ENCODE measurements at regions not wholly inside any gene's neighbourhood (a gene's known extent, or its start where the extent isn't known, plus 50 kb on each side); places are given as distances from the start of the nearest gene placed in this dataset.
A peak's percentile ranks its signal among the peaks of the same experiment; 100 is the strongest.

- no peak overlapping the region for H3K27ac Mint-ChIP-seq
- no peaks in the 10 kb centered on the region for H3F3A ChIP-seq (replicated peaks; ENCODE audit: low read depth)
- H3K9me3 Mint-ChIP-seq = no peaks in the 10 kb centered on the region
- peaks cover 18% of the 10 kb centered on the region for H3K9me2 ChIP-seq (ENCODE audit: insufficient read depth)
- H3K4me1 ChIP-seq (ENCODE audit: insufficient read depth) = peaks cover 37% of the 10 kb centered on the region
- no peaks in the 10 kb centered on the region for H4K20me1 ChIP-seq (replicated peaks; ENCODE audit: insufficient read depth)
- H3K4me3 ChIP-seq = no peak overlapping the region
- TF ChIP-seq STAT1 (IDR thresholded peaks at IDR 0.05; ENCODE audit: unreplicated experiment) (no peak), CREB1 (CRISPR knock-in tag; IDR thresholded peaks at IDR 0.05; ENCODE audit: low read depth) (no peak), CTCF (conservative IDR thresholded peaks at IDR 0.05; ENCODE audit: low read depth in 2 of 2) (no peak), POLR2AphosphoS5 (IDR thresholded peaks at IDR 0.05; ENCODE audit: low read depth) (no peak), EZH2phosphoT487 (IDR thresholded peaks at IDR 0.05; ENCODE audit: unreplicated experiment) (no peak), NANOG (IDR thresholded peaks at IDR 0.05; ENCODE audit: borderline replicate concordance) (no peak), EZH2 (IDR thresholded peaks at IDR 0.05; ENCODE audit: low read depth, unreplicated experiment) (no peak), ZNF114 (CRISPR knock-in tag; IDR thresholded peaks at IDR 0.05) (no peak)
- H3K79me2 ChIP-seq (replicated peaks; ENCODE audit: insufficient read depth) = no peaks in the 10 kb centered on the region
- no peaks in the 10 kb centered on the region for H3K27me3 Mint-ChIP-seq (ENCODE audit: insufficient read depth, low read depth, poor library complexity)
- ATAC-seq (no peak; the same call in 2 of the 3 replicates), DNase-seq (ENCODE audit: low spot score) (no peak)
- H3K4me1 Mint-ChIP-seq = peaks cover 30% of the 10 kb centered on the region
- H3K27ac ChIP-seq (ENCODE audit: low read depth) = no peak overlapping the region
- no peak overlapping the region for H3K4me3 Mint-ChIP-seq
- no peaks in the 10 kb centered on the region for H3K36me3 Mint-ChIP-seq (ENCODE audit: low read depth)
- H3K4me2 ChIP-seq = no peak overlapping the region
- H2AFZ ChIP-seq = no peak overlapping the region
- no peaks in the 10 kb centered on the region for H3K27me3 ChIP-seq (ENCODE audit: insufficient read depth)
- no peaks in the 10 kb centered on the region for H3K36me3 ChIP-seq (ENCODE audit: insufficient read depth)
Observed at GRCh38 chr2:138213624-138214023, 249.4 kb downstream of the HNMT start.

GRCh38 chr2:138215958-138216357, 251.7 kb downstream of the HNMT start:
- H3K27ac Mint-ChIP-seq = no peak overlapping the region
- no peaks in the 10 kb centered on the region for H3K36me3 ChIP-seq (ENCODE audit: insufficient read depth)

GRCh38 chr2:138217975-138218374, 253.7 kb downstream of the HNMT start:
- Histone ChIP-seq H3K4me3 (no peak overlapping the region), H3K4me2 (peak overlapping the region; percentile 44), H3K4me1 (ENCODE audit: insufficient read depth) (peaks cover 41% of the 10 kb centered on the region), H3K79me2 (replicated peaks; ENCODE audit: insufficient read depth) (no peaks in the 10 kb centered on the region), H2AFZ (no peak overlapping the region), H3F3A (replicated peaks; ENCODE audit: low read depth) (no peaks in the 10 kb centered on the region), H3K27me3 (ENCODE audit: insufficient read depth) (no peaks in the 10 kb centered on the region), H3K27ac (ENCODE audit: low read depth) (peak overlapping the region; percentile 35; the same call in 1 of the 2 replicates), H3K36me3 (ENCODE audit: insufficient read depth) (no peaks in the 10 kb centered on the region), H4K20me1 (replicated peaks; ENCODE audit: insufficient read depth) (no peaks in the 10 kb centered on the region), H3K9me2 (ENCODE audit: insufficient read depth) (peaks cover 14% of the 10 kb centered on the region)
- no peak overlapping the region for H3K4me3 Mint-ChIP-seq
- no peaks in the 10 kb centered on the region for H3K36me3 Mint-ChIP-seq (ENCODE audit: low read depth)
- DNase-seq (ENCODE audit: low spot score) (no peak), ATAC-seq (no peak)
- H3K9me3 Mint-ChIP-seq = no peaks in the 10 kb centered on the region
- peaks cover 30% of the 10 kb centered on the region for H3K4me1 Mint-ChIP-seq
- no peaks in the 10 kb centered on the region for H3K27me3 Mint-ChIP-seq (ENCODE audit: insufficient read depth, low read depth, poor library complexity)
- no peak overlapping the region for H3K27ac Mint-ChIP-seq
- TF ChIP-seq CTCF (conservative IDR thresholded peaks at IDR 0.05; ENCODE audit: low read depth in 2 of 2) (no peak), EZH2 (IDR thresholded peaks at IDR 0.05; ENCODE audit: low read depth, unreplicated experiment) (no peak), ZNF331 (CRISPR knock-in tag; IDR thresholded peaks at IDR 0.05; ENCODE audit: low read depth) (no peak)

More at GRCh38 chr2:138215958-138216357, 251.7 kb downstream of the HNMT start:
- Mint-ChIP-seq H3K36me3 (ENCODE audit: low read depth) (no peaks in the 10 kb centered on the region), H3K27me3 (ENCODE audit: insufficient read depth, low read depth, poor library complexity) (no peaks in the 10 kb centered on the region), H3K4me1 (peaks cover 33% of the 10 kb centered on the region), H3K9me3 (no peaks in the 10 kb centered on the region), H3K4me3 (no peak overlapping the region)
- ATAC-seq = no peak
- TF ChIP-seq EZH2 (IDR thresholded peaks at IDR 0.05; ENCODE audit: low read depth, unreplicated experiment) (no peak), NANOG (IDR thresholded peaks at IDR 0.05; ENCODE audit: borderline replicate concordance) (no peak), JUNB (IDR thresholded peaks at IDR 0.05; ENCODE audit: unreplicated experiment) (no peak)
- H3K27me3 ChIP-seq (ENCODE audit: insufficient read depth) = no peaks in the 10 kb centered on the region
- H4K20me1 ChIP-seq (replicated peaks; ENCODE audit: insufficient read depth) = no peaks in the 10 kb centered on the region
- peak overlapping the region; percentile 50 for H3K4me2 ChIP-seq
- peaks cover 41% of the 10 kb centered on the region for H3K4me1 ChIP-seq (ENCODE audit: insufficient read depth)
- H3K27ac ChIP-seq (ENCODE audit: low read depth) = 0 out of 2 replicates have a peak overlapping the region, but pooled peaks have one; percentile 27
- H2AFZ ChIP-seq = peak overlapping the region; percentile 4; the same call in 1 of the 2 replicates
- no peak overlapping the region for H3K4me3 ChIP-seq
- no peak for DNase-seq (ENCODE audit: low spot score)
- no peaks in the 10 kb centered on the region for H3F3A ChIP-seq (replicated peaks; ENCODE audit: low read depth)
- H3K79me2 ChIP-seq (replicated peaks; ENCODE audit: insufficient read depth) = no peaks in the 10 kb centered on the region
- H3K9me2 ChIP-seq (ENCODE audit: insufficient read depth) = peaks cover 18% of the 10 kb centered on the region

All from GM23338 (cell line).